SKM-1 treated with dmso at 0.1 percent for 144 hours (cell line): ENCODE measurements at regions not wholly inside any gene's neighbourhood (a gene's known extent, or its start where the extent isn't known, plus 50 kb on each side); places are given as distances from the start of the nearest gene placed in this dataset.
A peak's percentile ranks its signal among the peaks of the same experiment; 100 is the strongest.
"Not testable (repeated sequence)": the region's sequence is repeated elsewhere in the genome, so short reads cannot be mapped to it uniquely, and the experiment has no call there.

Source experiments
- DNase-seq: peaks from one replicate; lab custom pipeline; 2025; ENCODE audit not compliant: unreplicated experiment; lab: John Stamatoyannopoulos, UW

GRCh38 chr15:87681104-87681503, 575.4 kb downstream of the NTRK3 start:
- DNase-seq = peak; percentile 65

GRCh38 chr15:87680208-87680607, 576.3 kb downstream of the NTRK3 start:
- DNase-seq = no peak

- DNase-seq = no peak
These were observed 581.3 kb downstream of the NTRK3 start for GRCh38 chr15:87675271-87675670.

DNA sequence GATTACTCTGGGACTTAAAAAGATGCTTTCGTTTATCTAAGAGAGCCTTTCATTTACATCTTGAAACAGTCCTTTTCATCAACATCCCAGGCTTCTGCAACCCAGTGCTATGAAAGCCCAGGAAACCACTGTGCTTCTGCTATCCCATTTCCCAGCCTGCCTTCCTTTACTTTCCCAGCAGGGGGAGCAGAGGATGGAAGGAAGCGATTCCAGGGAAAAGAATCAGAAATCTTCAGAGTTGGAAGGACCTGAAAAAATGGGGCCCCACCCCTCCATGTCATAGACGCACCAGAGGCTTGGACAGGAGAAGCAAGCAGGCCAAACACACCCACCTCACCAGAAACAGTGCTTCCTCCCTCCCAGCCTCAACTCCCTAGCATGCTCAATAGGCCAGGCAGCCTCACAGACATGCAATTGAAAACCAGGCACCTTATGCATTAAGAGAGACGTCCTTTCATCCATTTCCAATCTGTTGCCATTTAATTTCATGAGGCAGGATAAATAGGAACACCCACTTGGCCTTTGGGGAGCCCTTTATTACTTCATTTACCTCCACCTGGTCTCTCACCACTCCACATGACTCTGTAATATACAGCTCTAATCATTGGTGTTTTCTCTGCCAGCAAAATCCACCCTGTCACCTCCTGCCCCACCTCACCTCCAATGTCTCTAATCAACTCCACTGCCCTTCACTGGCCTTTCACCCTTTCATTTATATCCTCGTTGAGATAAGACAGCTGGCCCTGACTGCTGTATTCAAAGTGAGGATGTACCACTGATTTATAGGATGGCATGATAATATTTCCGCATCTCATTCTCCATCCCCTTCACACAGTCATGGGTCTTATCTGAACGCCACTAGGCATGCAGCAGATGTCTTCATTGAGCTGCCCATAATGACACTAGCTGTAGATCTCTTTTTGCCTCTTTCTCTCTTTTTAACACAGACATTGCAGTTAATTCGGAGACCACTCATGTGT, 583.9 kb downstream of the NTRK3 start:
- DNase-seq = no peak

- DNase-seq = no peak
These were observed 585.2 kb downstream of the NTRK3 start for GRCh38 chr15:87671289-87671688.

- no peak for DNase-seq
These were observed 586.7 kb downstream of the NTRK3 start for GRCh38 chr15:87669846-87670245.

GRCh38 chr15:87668768-87669564, 587.6 kb downstream of the NTRK3 start:
- DNase-seq = not testable (repeated sequence)

- DNase-seq = no peak
These were observed 588.9 kb downstream of the NTRK3 start for GRCh38 chr15:87667643-87668042.

DNA sequence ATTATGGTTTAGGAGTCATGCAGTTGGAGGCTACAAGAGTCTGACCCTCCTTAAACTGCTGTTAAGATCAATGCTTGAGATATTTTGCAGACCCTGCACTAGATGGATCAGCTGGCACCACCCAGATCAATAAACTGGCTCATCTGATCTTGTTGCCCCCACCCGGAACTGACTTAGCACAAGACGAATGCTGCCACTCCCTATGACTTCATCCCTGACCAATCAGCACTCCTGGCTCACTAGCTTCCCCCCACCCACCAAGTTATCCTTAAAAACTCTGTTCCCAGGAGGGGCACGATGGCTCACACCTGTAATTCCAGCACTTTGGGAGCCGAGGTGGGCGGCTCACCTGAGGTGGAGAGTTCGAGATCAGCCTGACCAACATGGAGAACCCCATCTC, 594.0 kb downstream of the NTRK3 start:
- no peak for DNase-seq

DNA sequence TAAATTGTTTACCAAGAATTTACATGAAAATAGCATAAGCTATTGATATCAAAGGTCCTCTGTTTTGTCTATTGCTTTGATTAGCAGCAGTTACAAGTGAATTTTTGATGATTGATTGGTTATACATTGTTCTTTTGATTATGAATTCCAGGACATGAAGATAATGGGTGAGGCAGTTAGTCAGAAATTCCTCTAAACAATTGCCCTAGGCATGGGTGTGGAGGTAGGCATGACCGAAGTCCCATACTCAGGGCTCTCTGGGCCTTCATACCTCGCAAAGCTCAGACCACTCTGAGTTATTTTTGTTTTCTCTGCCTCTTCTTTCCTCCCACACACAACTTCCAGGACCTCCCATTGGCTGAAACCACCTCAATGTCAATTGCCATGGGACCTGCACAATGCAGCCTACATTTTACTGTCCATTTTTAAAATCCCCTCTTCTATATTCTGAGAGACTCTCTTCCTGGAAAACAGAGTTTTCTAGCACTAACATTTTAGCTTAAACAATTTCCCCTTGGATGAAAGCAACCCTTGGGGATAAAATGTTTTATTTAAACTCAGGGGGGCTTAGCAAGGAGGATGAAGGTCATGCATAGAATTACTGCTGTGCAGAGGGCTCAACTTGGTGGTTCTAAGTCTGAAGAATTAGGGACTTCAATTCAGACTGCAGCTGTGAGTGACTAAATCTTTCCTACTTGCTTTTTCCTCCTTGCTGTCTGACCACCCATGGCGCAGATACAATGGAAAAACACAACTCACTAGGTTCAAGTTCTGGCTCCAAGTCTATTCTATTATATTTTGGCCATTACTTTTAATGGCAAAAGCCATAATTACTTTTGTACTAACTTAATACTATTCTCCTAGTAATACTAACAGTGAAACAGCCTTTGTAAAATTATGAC, 594.8 kb downstream of the NTRK3 start:
- DNase-seq = no peak

DNA sequence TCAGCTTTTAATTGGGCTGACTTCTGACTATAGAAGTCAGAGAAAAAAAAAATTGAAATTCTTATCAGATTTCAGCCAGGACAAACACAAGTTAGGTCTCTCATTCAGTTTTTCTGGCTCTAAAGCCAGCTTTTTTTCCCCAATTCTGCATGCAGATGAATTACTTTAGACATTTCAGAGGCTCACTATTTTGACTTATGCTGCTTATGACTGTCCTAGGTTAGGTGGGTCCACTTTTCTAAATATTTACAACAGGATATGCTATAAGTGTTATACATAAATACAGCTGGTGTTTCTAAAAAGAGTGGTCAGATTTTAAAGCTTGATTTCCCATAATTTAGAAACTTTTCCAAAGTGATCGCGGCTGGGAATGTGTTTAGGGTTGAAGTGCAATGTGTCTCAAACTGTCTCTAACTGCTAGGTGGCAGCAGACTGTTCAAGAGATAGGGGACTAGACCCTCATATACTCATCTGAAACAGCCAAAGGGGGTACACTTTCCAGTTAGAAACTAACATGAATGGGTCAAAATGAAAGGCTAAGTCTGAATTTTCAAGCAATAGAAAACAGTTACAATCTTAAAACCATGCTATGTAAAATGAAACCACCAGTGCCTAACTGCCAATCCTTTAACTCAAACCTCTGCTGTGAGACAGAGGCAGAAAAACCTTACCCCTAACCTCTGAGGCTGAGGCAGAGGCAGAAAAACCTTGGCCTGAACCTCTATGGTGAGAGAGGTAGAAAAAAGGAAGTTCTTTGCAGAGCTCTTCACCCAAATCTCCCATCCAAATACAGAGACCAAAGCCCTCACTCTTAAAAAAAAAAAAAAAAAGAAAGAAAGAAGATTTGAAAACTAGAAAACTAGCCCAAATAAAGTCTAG, 596.0 kb downstream of the NTRK3 start:
- no peak for DNase-seq

GRCh38 chr15:87656372-87656771, 600.2 kb downstream of the NTRK3 start:
- DNase-seq = no peak

DNA sequence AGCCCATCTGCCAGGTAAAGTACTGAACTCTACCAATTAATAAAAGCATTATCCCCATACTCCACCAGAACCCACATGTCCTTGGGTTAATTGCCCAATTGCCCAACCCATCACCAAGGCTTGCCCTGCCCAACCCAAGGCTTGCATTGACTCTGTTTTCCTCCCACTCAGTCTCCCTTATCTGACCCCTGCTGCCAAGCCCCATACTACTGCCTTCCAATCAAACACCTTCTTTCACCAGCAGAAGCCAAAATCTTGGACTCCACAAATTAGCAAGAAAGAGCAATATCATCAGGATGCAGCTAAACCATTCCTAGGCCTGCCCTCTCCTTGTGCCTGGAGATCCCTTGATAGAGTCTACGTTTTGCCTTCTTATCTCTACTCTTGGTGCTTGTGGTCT, 602.9 kb downstream of the NTRK3 start:
- DNase-seq = no peak

- no peak for DNase-seq
These were observed 607.4 kb downstream of the NTRK3 start for GRCh38 chr15:87649175-87649574.

GRCh38 chr15:87648278-87648677, 608.3 kb downstream of the NTRK3 start:
- no peak for DNase-seq

GRCh38 chr15:87645723-87646122, 610.8 kb downstream of the NTRK3 start:
- no peak for DNase-seq

- not testable (repeated sequence) for DNase-seq
These were observed 613.5 kb downstream of the NTRK3 start for GRCh38 chr15:87642997-87643396.

GRCh38 chr15:87639305-87640011, 617.1 kb downstream of the NTRK3 start:
- no peak for DNase-seq

- DNase-seq = no peak
These were observed 617.9 kb downstream of the NTRK3 start for GRCh38 chr15:87638554-87639083.
